ENCODE measurements at regions not wholly inside any gene's neighbourhood (a gene's known extent, or its start where the extent isn't known, plus 50 kb on each side); places are given as distances from the start of the nearest gene placed in this dataset.

GRCh38 chr12:24116548-24116947 is 167.1 kb upstream of the SOX5 start:
- TF ChIP-seq CTCF (optimal IDR thresholded peaks at IDR 0.05 in 1 of 3, IDR thresholded peaks at IDR 0.05 in 1 of 3, conservative IDR thresholded peaks at IDR 0.05 in 1 of 3; ENCODE audit: extremely low read depth in 1 of 3, insufficient read depth in 2 of 3, low read length in 3 of 3) (no peak), EZH2 (IDR thresholded peaks at IDR 0.05; ENCODE audit: low read length) (no peak)

Measured in keratinocyte (primary cell).